SK-N-SH (cell line): ENCODE measurements at regions not wholly inside any gene's neighbourhood (a gene's known extent, or its start where the extent isn't known, plus 50 kb on each side); places are given as distances from the start of the nearest gene placed in this dataset.

ENCODE experiments used
- CTCF ChIP-seq: fragments of 200-600 bp; sonication (generic); IDR thresholded peaks from 2 replicates; pipeline ENCODE4 v1.6.1; 2017; ENCODE audit warnings: antibody characterized with exemption, mild to moderate bottlenecking, moderate library complexity
- ELF1 ChIP-seq: IDR thresholded peaks from 2 replicates; pipeline ENCODE4 v1.4.0; 2012
- EZH2phosphoT487 ChIP-seq: fragments of 200-600 bp; sonication (generic); IDR thresholded peaks from 2 replicates; pipeline ENCODE4 v1.6.1; 2017; ENCODE audit warnings: low read depth, mixed run types, mild to moderate bottlenecking, antibody characterized with exemption, moderate library complexity, borderline replicate concordance
- GATA2 ChIP-seq: sonication (generic); formaldehyde crosslinking; IDR thresholded peaks from 2 replicates; pipeline ENCODE4 v1.5.0; 2020; ENCODE audit warnings: mild to moderate bottlenecking, missing genetic modification reagents
- MAX ChIP-seq: IDR thresholded peaks from 2 replicates; pipeline ENCODE4 v1.4.0; 2012; ENCODE audit warnings: low read depth
- RXRA ChIP-seq: IDR thresholded peaks from 2 replicates; pipeline ENCODE4 v1.4.0; 2012; ENCODE audit warnings: low read depth, mild to moderate bottlenecking, borderline replicate concordance
- SIN3A ChIP-seq: IDR thresholded peaks from 2 replicates; pipeline ENCODE4 v1.6.1; 2012; ENCODE audit warnings: low read depth, mild to moderate bottlenecking, low read length, moderate library complexity, borderline replicate concordance
- TAF1 ChIP-seq: IDR thresholded peaks from 2 replicates; pipeline ENCODE4 v1.6.1; 2012; ENCODE audit warnings: low read depth, mild to moderate bottlenecking, low read length, moderate library complexity, borderline replicate concordance

GRCh38 chr5:163821142-163821541 is 315.7 kb downstream of the MAT2B start:
- TF ChIP-seq CTCF (no peak), GATA2 (CRISPR knock-in tag) (no peak), ELF1 (no peak), RXRA (no peak), MAX (no peak), EZH2phosphoT487 (no peak), SIN3A (no peak), TAF1 (no peak)
